ENCODE measurements at regions not wholly inside any gene's neighbourhood (a gene's known extent, or its start where the extent isn't known, plus 50 kb on each side); places are given as distances from the start of the nearest gene placed in this dataset.

- no peak for DNase-seq
Measured at GRCh38 chr13:105655046-105655445, 880.4 kb downstream of the EFNB2 start.

- DNase-seq: no peak
Measured at GRCh38 chr13:105643966-105644365, 891.5 kb downstream of the EFNB2 start.

GRCh38 chr13:105642511-105642958 is 892.9 kb downstream of the EFNB2 start:
- no peak for DNase-seq

- DNase-seq: no peak
Measured at GRCh38 chr13:105641121-105641520, 894.3 kb downstream of the EFNB2 start.

- no peak for DNase-seq
Measured at GRCh38 chr13:105638426-105638825, 897.0 kb downstream of the EFNB2 start.

GRCh38 chr13:105634059-105634458 is 901.4 kb downstream of the EFNB2 start:
- no peak for DNase-seq

GRCh38 chr13:105630431-105630830 is 905.0 kb downstream of the EFNB2 start:
- no peak for DNase-seq

GRCh38 chr13:105627270-105627669 is 908.2 kb downstream of the EFNB2 start:
- no peak for DNase-seq

- DNase-seq: no peak
Measured at GRCh38 chr13:105625691-105626090, 909.8 kb downstream of the EFNB2 start.

- no peak for DNase-seq
Measured at GRCh38 chr13:105616333-105617075, 919.0 kb downstream of the EFNB2 start.

GRCh38 chr13:105612541-105612940 is 922.9 kb downstream of the EFNB2 start:
- DNase-seq: no peak

- no peak for DNase-seq
Measured at GRCh38 chr13:105611424-105611823, 924.0 kb downstream of the EFNB2 start.

GRCh38 chr13:105608104-105608503 is 927.4 kb downstream of the EFNB2 start:
- DNase-seq: no peak

- no peak for DNase-seq
Measured at GRCh38 chr13:105607426-105607825, 928.0 kb downstream of the EFNB2 start.

GRCh38 chr13:105607016-105607415 is 928.4 kb downstream of the EFNB2 start:
- DNase-seq: no peak

- no peak for DNase-seq
Measured at GRCh38 chr13:105602956-105603670, 932.3 kb downstream of the EFNB2 start.

- no peak for DNase-seq
Measured at GRCh38 chr13:105599477-105600037, 935.9 kb downstream of the EFNB2 start.

- DNase-seq: no peak
Measured at GRCh38 chr13:105598529-105598928, 936.9 kb downstream of the EFNB2 start.

GRCh38 chr13:105597573-105597972 is 937.9 kb downstream of the EFNB2 start:
- DNase-seq: no peak

- no peak for DNase-seq
Measured at GRCh38 chr13:105595471-105595870, 940.0 kb downstream of the EFNB2 start.

GRCh38 chr13:105591277-105591676 is 944.2 kb downstream of the EFNB2 start:
- no peak for DNase-seq

- no peak for DNase-seq
Measured at GRCh38 chr13:105587786-105588185, 947.7 kb downstream of the EFNB2 start.

GRCh38 chr13:105579821-105580710 is 955.4 kb downstream of the EFNB2 start:
- DNase-seq: no peak
